ENCODE measurements at regions not wholly inside any gene's neighbourhood (a gene's known extent, or its start where the extent isn't known, plus 50 kb on each side); places are given as distances from the start of the nearest gene placed in this dataset.
A peak's percentile ranks its signal among the peaks of the same experiment; 100 is the strongest.

- DNase-seq = no peak
These were observed 64.2 kb downstream of the RBM43 start for GRCh38 chr2:151197184-151198108.

DNA sequence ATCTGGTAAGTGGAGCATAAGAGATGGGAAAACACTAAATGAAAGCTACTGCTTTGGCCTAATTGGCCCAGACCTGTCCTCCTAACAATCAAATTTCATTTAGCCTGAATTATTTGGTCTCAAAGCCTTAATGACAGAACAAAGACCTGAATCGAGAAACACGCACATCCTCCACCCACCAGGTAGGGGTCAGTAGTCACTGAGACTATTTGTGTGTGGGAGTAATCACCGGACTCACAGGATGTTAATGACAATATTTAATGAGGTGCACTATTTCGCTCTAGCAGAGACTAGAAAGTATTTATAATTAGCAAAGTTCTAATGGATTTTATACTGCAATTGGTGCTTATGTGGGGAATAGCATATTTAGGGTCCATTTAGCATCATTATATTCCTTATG, 68.1 kb downstream of the RBM43 start:
- no peak for DNase-seq

DNA sequence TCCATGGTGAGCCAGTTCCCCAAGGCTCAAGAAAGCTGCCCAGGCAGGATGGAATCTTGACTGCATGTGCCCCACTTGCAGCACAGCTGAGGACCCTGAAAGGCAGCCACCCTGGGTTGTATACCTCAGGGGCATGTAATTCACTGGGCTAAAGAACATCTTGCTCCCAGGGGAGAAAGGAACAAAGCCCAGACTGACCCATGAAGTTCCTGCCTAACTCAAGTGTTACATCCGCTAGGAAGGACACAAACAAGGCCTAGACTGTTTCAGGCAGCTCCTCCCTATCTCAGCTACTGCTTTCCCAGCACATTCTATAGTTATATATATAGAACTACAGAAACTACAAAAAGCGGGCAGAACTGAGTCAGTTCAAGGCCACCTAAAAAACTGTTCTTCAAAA, 69.0 kb downstream of the RBM43 start:
- no peak for DNase-seq

GRCh38 chr2:151191001-151191400, 70.7 kb downstream of the RBM43 start:
- DNase-seq = no peak

- peak in 1 of 2 donors; percentile 20 for DNase-seq
These were observed 72.5 kb downstream of the RBM43 start for GRCh38 chr2:151189125-151189524.

GRCh38 chr2:151186011-151186410, 75.7 kb downstream of the RBM43 start:
- no peak for DNase-seq

DNA sequence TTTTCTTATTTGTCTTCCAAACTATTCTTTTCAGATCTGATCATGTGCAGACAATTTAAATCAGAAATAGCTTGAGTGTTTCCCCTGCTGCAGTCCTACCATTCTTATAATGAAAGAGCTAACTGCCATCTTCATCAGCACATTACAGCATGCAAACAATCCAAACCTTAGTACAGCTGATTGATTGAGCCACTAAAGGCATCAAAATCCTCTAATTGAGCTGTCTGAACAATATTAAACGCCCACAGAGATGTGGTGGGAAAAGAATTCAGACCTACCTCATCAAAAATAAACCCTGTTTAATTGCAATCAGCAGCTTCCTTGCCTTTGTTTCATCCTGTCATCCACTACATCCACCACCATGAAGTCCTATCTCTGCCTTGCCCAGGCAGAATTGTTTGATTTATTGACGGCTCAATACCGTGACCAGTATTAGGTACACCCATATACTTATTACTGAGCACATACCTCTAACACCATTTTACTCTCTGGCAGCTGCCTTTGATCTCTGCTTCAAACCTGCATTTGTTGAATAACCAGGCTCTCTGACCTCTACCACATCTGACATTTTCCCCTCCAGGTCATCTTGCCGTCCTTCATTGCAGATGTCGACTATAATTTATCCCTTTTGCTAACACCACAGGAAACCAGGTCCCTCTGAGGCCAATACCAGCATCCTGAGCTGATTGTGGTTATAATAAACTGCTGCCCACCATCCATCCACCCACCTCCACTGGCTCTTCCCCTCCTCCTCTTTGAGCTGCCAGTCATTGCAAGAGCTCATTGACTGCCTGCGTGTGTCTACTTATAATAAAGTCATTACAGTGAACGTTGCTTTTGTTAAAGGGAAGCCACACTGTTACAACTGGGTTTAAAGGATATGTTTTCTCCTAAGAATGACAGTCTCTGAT, 78.5 kb downstream of the RBM43 start:
- DNase-seq = no peak

DNA sequence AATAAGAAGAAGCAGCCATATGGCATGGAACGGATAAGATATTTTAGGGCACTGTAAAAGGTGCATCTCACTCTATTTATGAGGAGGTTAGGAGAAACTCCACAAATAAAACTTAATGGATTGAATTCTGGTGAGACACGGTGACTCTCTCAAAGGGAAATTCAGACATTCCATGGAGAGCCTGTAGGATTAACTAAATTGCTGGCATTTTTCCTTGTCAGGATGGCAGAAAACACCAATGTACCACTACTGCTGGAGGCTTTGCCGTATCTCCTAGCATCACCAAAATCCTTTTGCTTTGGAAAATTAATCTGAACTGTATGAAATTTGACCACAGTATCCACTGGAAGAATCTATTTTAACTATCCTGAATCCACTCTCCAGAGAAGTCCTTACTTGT, 79.3 kb downstream of the RBM43 start:
- no peak for DNase-seq

GRCh38 chr2:151181524-151181923, 80.1 kb downstream of the RBM43 start:
- DNase-seq = no peak

DNA sequence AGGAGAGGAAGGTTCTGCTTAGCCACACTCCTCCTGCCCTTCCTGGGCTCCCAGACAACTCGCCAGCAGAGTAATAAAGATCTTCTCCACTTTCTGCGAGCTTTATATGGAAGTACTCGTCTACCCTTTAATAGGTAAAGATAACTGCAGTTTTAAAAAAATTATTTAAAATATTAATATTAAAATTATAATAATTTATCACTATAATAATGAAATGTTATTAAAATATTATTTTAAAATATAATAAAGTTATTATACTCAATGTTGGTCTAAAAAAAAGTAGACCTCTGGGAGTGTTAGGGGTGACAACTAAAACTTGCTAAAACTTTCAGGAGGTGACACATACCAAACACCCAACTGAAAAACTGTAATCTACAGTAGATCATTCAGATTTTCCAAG, 81.5 kb downstream of the RBM43 start:
- no peak for DNase-seq

GRCh38 chr2:151178207-151178606, 83.5 kb downstream of the RBM43 start:
- DNase-seq = no peak

DNA sequence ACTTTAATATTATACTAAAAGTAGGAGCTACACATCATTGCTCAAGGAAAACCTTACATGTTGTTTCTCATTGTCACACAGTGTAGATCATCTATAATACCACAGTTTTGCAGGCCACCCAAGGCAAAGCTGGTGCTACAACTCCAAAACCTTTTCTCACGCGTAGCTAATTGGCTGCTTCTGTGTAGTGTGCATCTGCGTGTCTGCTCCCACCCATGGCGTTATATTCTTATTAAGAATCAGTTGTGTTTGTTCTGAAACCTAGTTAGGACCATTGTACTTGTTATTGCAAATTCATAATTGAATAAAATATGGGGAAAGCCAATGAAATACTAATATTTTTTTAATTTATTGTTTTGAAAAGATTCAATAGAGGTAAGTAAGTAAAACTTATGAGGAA, 83.9 kb downstream of the RBM43 start:
- DNase-seq = no peak

GRCh38 chr2:151176661-151177060, 85.0 kb downstream of the RBM43 start:
- no peak for DNase-seq

DNA sequence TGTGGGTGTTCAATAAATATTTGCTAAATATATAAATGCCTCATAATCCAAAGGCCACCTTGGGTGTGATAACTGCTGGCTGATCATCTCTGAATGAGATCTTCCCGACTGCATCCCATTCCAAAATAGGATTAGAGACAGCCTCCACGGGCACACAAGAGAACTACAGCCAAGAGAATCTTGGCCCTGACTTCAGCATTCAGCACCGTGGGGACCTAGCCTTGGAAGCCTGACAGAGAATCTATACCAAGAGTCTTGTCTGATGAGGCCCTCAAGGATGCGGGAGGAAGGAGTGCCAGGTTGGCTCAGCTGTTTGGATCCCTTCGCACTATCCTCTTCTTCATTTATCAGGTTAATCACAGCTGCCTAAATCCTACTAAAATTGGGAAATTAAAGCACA, 85.8 kb downstream of the RBM43 start:
- DNase-seq = no peak

DNA sequence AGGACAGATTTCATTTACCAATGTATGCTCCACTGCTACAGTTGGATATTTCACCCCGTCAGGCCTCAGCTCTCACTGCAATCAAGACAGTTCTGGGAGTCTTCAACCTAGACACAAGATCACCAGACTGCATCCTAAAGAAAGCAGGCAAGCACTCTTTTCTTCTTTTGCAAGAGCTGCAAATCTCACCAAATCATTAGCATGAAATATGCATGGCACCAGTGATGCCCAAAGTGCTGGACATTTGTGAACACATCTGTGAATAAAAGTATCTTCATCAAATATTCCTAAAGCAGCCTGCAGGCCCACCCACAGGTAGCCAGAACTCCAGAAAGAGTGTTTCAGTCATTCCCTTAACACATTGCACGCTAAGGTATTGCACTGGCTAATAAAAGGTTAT, 87.5 kb downstream of the RBM43 start:
- no peak for DNase-seq

- no peak for DNase-seq
These were observed 90.5 kb downstream of the RBM43 start for GRCh38 chr2:151171186-151171585.

GRCh38 chr2:151166410-151166809, 95.3 kb downstream of the RBM43 start:
- no peak for DNase-seq

GRCh38 chr2:151165105-151165684, 96.5 kb downstream of the RBM43 start:
- DNase-seq = no peak

- DNase-seq = no peak
These were observed 99.7 kb downstream of the RBM43 start for GRCh38 chr2:151161821-151162551.

DNA sequence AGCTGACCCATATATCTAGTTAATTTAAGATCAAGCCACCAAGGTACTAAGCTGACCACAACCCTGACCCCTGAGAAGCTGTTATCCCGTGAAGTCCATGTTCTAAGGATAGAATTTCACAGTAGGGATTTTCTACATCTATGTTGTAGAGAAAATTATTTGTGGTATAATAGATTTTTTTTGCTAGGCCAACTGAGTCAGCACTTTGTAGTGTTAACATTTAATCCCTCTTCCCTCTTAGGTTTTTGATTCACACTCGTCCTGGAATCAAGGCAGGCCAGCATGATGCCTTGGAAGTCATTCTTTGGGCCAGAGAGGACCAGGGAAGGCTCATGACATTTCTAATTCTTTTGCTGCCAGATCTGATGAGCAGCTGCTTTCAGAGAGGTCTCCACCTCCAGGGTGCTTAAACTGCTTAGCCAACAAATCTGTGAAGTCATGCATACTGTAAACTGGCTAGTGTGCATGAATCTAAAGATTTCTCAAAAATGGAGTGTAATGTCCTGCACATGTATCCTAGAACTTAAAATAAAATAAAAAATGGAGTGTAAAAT, 102.5 kb downstream of the RBM43 start:
- no peak for DNase-seq

GRCh38 chr2:151157000-151157735, 104.5 kb downstream of the RBM43 start:
- DNase-seq = no peak

DNA sequence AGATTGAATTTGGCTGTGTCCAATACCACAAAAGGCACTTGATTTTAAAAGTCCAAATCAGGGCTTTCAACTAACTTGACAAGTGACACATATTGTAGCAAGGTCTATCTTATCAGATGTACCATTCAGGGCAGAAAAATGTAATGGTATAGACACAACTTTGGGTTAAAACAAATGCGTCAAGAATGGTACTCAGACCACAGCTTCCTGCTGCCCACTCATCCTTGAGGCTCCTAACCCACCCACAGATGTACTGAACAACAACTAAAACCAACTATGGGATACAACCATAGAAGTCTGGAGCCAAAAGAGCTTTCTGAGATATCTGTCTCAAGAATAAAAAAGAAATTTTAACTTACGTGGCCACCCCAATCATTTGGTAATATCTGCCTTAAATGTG, 105.2 kb downstream of the RBM43 start:
- DNase-seq = no peak
